Chondrocyte (in vitro differentiated cells): ENCODE measurements at regions not wholly inside any gene's neighbourhood (a gene's known extent, or its start where the extent isn't known, plus 50 kb on each side); places are given as distances from the start of the nearest gene placed in this dataset.
A peak's percentile ranks its signal among the peaks of the same experiment; 100 is the strongest.
"Not testable (repeated sequence)": the region's sequence is repeated elsewhere in the genome, so short reads cannot be mapped to it uniquely, and the experiment has no call there.

Experiments used
- DNase-seq: peaks from one replicate; pipeline ENCODE4 v3.0.0; 2021; ENCODE audit warnings: mixed read lengths, low spot score
- H3K27ac Mint-ChIP-seq: one replicate; pipeline ENCODE4 v1.8.0; 2021; ENCODE audit warnings: mild to moderate bottlenecking, moderate library complexity, mixed read lengths; ENCODE audit not compliant: unreplicated experiment
- H3K27me3 Mint-ChIP-seq: 2 replicates; pipeline ENCODE4 v1.8.0; 2021; ENCODE audit warnings: low read depth, mixed read lengths
- H3K36me3 Mint-ChIP-seq: 2 replicates; pipeline ENCODE4 v1.8.0; 2021; ENCODE audit warnings: low read depth, mixed read lengths
- H3K4me1 Mint-ChIP-seq: 2 replicates; pipeline ENCODE4 v1.8.0; 2021; ENCODE audit warnings: low read depth, mild to moderate bottlenecking, mixed read lengths
- H3K4me3 Mint-ChIP-seq: one replicate; pipeline ENCODE4 v1.8.0; 2021; ENCODE audit warnings: mild to moderate bottlenecking, moderate library complexity, mixed read lengths; ENCODE audit not compliant: unreplicated experiment
- H3K9me3 Mint-ChIP-seq: 2 replicates; pipeline ENCODE4 v1.8.0; 2021; ENCODE audit warnings: low read depth, mixed read lengths
- CTCF ChIP-seq: fragments of 200-600 bp; sonication (generic); IDR thresholded peaks from 2 replicates; pipeline ENCODE4 v1.5.0; 2021; ENCODE audit warnings: antibody characterized with exemption, mild to moderate bottlenecking, moderate library complexity

- no peak overlapping the region for H3K4me3 Mint-ChIP-seq
- H3K36me3 Mint-ChIP-seq: no peaks in the 10 kb centered on the region
- H3K4me1 Mint-ChIP-seq: no peaks in the 10 kb centered on the region
- TF ChIP-seq CTCF: no peak
- H3K9me3 Mint-ChIP-seq: peaks cover 20% of the 10 kb centered on the region
- peaks cover 3% of the 10 kb centered on the region for H3K27me3 Mint-ChIP-seq
- DNase-seq: no peak
- no peak overlapping the region for H3K27ac Mint-ChIP-seq
These were observed 251.0 kb downstream of the LRRC70 start for GRCh38 chr5:62829604-62829986.

GRCh38 chr5:62828742-62829603 lies 250.4 kb downstream of the LRRC70 start:
- Mint-ChIP-seq H3K27me3 (peaks cover 3% of the 10 kb centered on the region), H3K4me3 (no peak overlapping the region), H3K27ac (no peak overlapping the region), H3K36me3 (no peaks in the 10 kb centered on the region), H3K4me1 (no peaks in the 10 kb centered on the region), H3K9me3 (peaks cover 17% of the 10 kb centered on the region)
- no peak for DNase-seq
- TF ChIP-seq CTCF: peak; percentile 10

- Mint-ChIP-seq H3K4me3 (no peak overlapping the region), H3K36me3 (no peaks in the 10 kb centered on the region), H3K4me1 (no peaks in the 10 kb centered on the region), H3K9me3 (peaks cover 10% of the 10 kb centered on the region), H3K27ac (no peak overlapping the region), H3K27me3 (no peaks in the 10 kb centered on the region)
- DNase-seq: no peak
- TF ChIP-seq CTCF: no peak
These were observed 247.1 kb downstream of the LRRC70 start for GRCh38 chr5:62825623-62826220.

GRCh38 chr5:62824936-62825335 lies 246.3 kb downstream of the LRRC70 start:
- Mint-ChIP-seq H3K27ac (no peak overlapping the region), H3K9me3 (peaks cover 10% of the 10 kb centered on the region), H3K4me3 (no peak overlapping the region), H3K27me3 (no peaks in the 10 kb centered on the region), H3K4me1 (no peaks in the 10 kb centered on the region), H3K36me3 (no peaks in the 10 kb centered on the region)
- TF ChIP-seq CTCF: no peak
- no peak for DNase-seq

GRCh38 chr5:62817043-62817442 lies 238.4 kb downstream of the LRRC70 start:
- H3K27ac Mint-ChIP-seq, DNase-seq, H3K36me3 Mint-ChIP-seq, H3K4me1 Mint-ChIP-seq, H3K9me3 Mint-ChIP-seq, H3K27me3 Mint-ChIP-seq, H3K4me3 Mint-ChIP-seq: not testable (repeated sequence)

GRCh38 chr5:62814991-62815390 lies 236.4 kb downstream of the LRRC70 start:
- H3K9me3 Mint-ChIP-seq: peaks cover 13% of the 10 kb centered on the region
- no peak for TF ChIP-seq CTCF

More at GRCh38 chr5:62814991-62815390, 236.4 kb downstream of the LRRC70 start:
- no peak overlapping the region for H3K4me3 Mint-ChIP-seq
- H3K27me3 Mint-ChIP-seq: peaks cover 3% of the 10 kb centered on the region
- no peak for DNase-seq
- no peaks in the 10 kb centered on the region for H3K4me1 Mint-ChIP-seq
- no peak overlapping the region for H3K27ac Mint-ChIP-seq
- no peaks in the 10 kb centered on the region for H3K36me3 Mint-ChIP-seq
